ENCODE measurements at regions not wholly inside any gene's neighbourhood (a gene's known extent, or its start where the extent isn't known, plus 50 kb on each side); places are given as distances from the start of the nearest gene placed in this dataset.

DNA sequence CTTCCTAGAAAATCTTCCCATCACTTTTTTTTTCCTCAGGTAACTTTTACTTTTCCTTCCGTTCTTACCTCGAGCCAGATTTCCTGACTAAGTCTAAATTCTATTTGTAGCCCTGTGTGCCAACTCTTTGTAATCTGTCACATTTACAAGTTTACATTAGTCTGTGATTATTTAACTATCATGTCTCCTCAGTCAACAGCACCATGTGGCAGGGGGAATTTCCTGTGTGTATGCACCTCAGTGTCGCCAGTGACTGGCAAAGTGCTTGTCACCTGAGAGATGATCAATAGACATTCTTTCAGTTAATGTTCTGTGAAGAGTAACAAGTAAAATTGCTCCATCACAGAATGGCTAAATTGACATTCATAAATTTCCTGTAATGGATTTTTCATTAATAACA lies 468.5 kb downstream of the PDGFC start:
- DNase-seq (no peak), ATAC-seq (no peak)
- H3K4me1 ChIP-seq, result no peaks in the 10 kb centered on the region
- no peak overlapping the region for H3K27ac ChIP-seq
- TF ChIP-seq, protein P1, sequence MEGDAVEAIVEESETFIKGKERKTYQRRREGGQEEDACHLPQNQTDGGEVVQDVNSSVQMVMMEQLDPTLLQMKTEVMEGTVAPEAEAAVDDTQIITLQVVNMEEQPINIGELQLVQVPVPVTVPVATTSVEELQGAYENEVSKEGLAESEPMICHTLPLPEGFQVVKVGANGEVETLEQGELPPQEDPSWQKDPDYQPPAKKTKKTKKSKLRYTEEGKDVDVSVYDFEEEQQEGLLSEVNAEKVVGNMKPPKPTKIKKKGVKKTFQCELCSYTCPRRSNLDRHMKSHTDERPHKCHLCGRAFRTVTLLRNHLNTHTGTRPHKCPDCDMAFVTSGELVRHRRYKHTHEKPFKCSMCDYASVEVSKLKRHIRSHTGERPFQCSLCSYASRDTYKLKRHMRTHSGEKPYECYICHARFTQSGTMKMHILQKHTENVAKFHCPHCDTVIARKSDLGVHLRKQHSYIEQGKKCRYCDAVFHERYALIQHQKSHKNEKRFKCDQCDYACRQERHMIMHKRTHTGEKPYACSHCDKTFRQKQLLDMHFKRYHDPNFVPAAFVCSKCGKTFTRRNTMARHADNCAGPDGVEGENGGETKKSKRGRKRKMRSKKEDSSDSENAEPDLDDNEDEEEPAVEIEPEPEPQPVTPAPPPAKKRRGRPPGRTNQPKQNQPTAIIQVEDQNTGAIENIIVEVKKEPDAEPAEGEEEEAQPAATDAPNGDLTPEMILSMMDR (IDR thresholded peaks at IDR 0.05), result no peak
- no peak for TF ChIP-seq POLR2A (IDR thresholded peaks at IDR 0.05)
- H3K4me3 ChIP-seq, result no peak overlapping the region
- intact Hi-C loops (cut with DNase I), result no loop called here
- H3K9me3 ChIP-seq, result peaks cover 0 to 1% (median 0%) of the 10 kb centered on the region in 12 donors
- no peaks in the 10 kb centered on the region for H3K27me3 ChIP-seq
- H3K36me3 ChIP-seq, result no peaks in the 10 kb centered on the region
- WGBS, 4 donors, result 68 to 87% (median 82%) methylated on average over 3 of the region's 3 CpGs

DNA sequence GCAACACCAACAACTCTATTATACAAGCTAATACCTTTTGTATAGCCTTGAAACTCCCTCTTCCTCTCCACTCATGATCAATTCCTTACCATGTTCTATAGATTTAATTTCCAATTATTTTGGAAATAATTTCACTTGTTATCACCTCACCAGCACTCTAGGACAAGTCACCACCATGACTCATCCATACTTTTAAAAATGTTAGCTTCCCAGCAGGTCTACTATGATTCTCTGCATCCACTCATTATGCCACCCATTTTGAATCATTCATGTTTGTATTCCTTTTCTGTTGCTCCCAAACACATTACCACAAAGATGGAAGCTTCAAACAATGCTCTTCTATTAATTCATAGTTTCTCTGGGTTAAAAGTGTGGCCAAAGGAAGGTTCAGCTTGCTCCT lies 469.6 kb downstream of the PDGFC start:
- H3K36me3 ChIP-seq, result no peaks in the 10 kb centered on the region
- TF ChIP-seq, protein P1 (IDR thresholded peaks at IDR 0.05), result no peak
- TF ChIP-seq POLR2A (IDR thresholded peaks at IDR 0.05), result no peak
- intact Hi-C loops (cut with DNase I), result no loop called here
- H3K4me1 ChIP-seq, result no peaks in the 10 kb centered on the region
- no peaks in the 10 kb centered on the region for H3K27me3 ChIP-seq
- DNase-seq, result no peak
- H3K27ac ChIP-seq, result no peak overlapping the region
- H3K9me3 ChIP-seq, result no peaks in the 10 kb centered on the region
- no peak overlapping the region for H3K4me3 ChIP-seq
- no peak for ATAC-seq

DNA sequence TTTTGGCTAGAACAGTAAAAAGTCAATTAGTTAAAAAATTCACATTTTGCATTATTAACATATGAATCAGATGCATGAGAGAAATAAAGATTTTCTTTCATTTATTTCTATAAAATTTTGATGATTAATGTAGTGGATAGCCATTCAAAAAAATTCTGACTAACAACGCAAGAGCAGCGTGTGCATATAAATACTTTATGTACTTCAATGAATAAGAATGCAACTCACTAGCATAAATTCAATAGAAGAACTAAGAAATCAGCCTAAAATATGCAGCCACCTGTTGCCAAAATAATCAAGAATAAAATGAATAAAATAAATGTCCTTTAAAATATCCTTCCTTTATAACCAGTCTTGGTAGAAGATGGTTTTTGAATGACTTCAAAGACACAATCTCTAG lies 471.9 kb downstream of the PDGFC start:
- Histone ChIP-seq H3K36me3 (no peaks in the 10 kb centered on the region), H3K27ac (no peak overlapping the region), H3K9me3 (no peaks in the 10 kb centered on the region), H3K27me3 (no peaks in the 10 kb centered on the region), H3K4me3 (no peak overlapping the region), H3K4me1 (no peaks in the 10 kb centered on the region)
- WGBS, 4 donors, result 82 to 88% (median 83%) methylated on average over 2 of the region's 2 CpGs
- TF ChIP-seq, protein P1 (IDR thresholded peaks at IDR 0.05), result no peak
- no peak for TF ChIP-seq POLR2A (IDR thresholded peaks at IDR 0.05)
- no peak for ATAC-seq
- intact Hi-C loops (cut with DNase I), result no loop called here
- DNase-seq, result no peak

DNA sequence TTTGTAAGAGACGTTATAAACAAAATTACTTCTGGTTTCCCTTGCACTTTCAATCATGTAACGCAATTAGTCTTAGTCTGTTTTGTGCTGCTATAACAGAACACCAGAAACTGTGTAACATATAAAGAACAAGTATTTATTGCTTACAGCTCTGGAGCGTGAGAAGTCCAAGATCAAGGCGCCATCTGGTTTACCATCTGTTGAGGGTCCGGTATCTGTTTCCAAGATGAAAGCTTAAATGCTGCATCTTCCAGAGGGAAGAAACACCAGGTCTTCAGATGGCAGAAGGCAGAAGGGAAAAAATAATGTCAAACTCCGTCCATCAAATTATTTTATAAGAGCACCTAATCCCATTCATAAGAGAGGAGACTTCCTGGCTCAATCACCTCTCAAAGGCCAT lies 474.1 kb downstream of the PDGFC start:
- no peaks in the 10 kb centered on the region for H3K36me3 ChIP-seq
- DNase-seq (no peak), ATAC-seq (no peak)
- no peak overlapping the region for H3K27ac ChIP-seq
- H3K4me3 ChIP-seq, result no peak overlapping the region
- no peaks in the 10 kb centered on the region for H3K9me3 ChIP-seq
- no peaks in the 10 kb centered on the region for H3K27me3 ChIP-seq
- TF ChIP-seq, protein P1 (IDR thresholded peaks at IDR 0.05), result no peak
- no peak for TF ChIP-seq POLR2A (IDR thresholded peaks at IDR 0.05)
- H3K4me1 ChIP-seq, result no peaks in the 10 kb centered on the region
- intact Hi-C loops (cut with DNase I), result no loop called here
- WGBS, 4 donors, result 87 to 91% (median 89%) methylated on average over 6 of the region's 6 CpGs
